ENCODE measurements at regions not wholly inside any gene's neighbourhood (a gene's known extent, or its start where the extent isn't known, plus 50 kb on each side); places are given as distances from the start of the nearest gene placed in this dataset.

GRCh38 chr3:105103139-105103538 lies 263.6 kb upstream of the ALCAM start:
- H3K27ac ChIP-seq: no peak overlapping the region
- H3K27me3 ChIP-seq: no peaks in the 10 kb centered on the region
- intact Hi-C loops (cut with DNase I): no loop called here
- no peak overlapping the region for H3K4me3 ChIP-seq
- WGBS, 2 donors: 84 to 89% methylated on average over 2 of the region's 2 CpGs
- DNase-seq: no peak
- peaks cover 0 to 6% (median 0%) of the 10 kb centered on the region in 3 donors for H3K9me3 ChIP-seq
- no peaks in the 10 kb centered on the region for H3K36me3 ChIP-seq
- TF ChIP-seq POLR2A (IDR thresholded peaks at IDR 0.05): no peak
- TF ChIP-seq CTCF (IDR thresholded peaks at IDR 0.05): no peak
- H3K4me1 ChIP-seq: no peaks in the 10 kb centered on the region

GRCh38 chr3:105108823-105109222 lies 257.9 kb upstream of the ALCAM start:
- no peaks in the 10 kb centered on the region for H3K36me3 ChIP-seq
- intact Hi-C loops (cut with DNase I): no loop called here
- 0 to 22% methylated on average over 1 of the region's 1 CpG for WGBS, 2 donors
- H3K27ac ChIP-seq: no peak overlapping the region
- TF ChIP-seq POLR2A (IDR thresholded peaks at IDR 0.05) (no peak), CTCF (IDR thresholded peaks at IDR 0.05) (no peak)
- H3K27me3 ChIP-seq: no peaks in the 10 kb centered on the region
- peaks cover 0 to 8% (median 0%) of the 10 kb centered on the region in 3 donors for H3K9me3 ChIP-seq
- H3K4me1 ChIP-seq: no peaks in the 10 kb centered on the region
- DNase-seq: no peak
- H3K4me3 ChIP-seq: no peak overlapping the region

- H3K27ac ChIP-seq: no peak overlapping the region
- TF ChIP-seq CTCF (IDR thresholded peaks at IDR 0.05) (no peak), POLR2A (IDR thresholded peaks at IDR 0.05) (no peak)
- DNase-seq: no peak
- H3K9me3 ChIP-seq: no peaks in the 10 kb centered on the region
- H3K27me3 ChIP-seq: no peaks in the 10 kb centered on the region
- 60 to 69% methylated on average over 3 of the region's 3 CpGs for WGBS, 2 donors
- H3K4me1 ChIP-seq: no peaks in the 10 kb centered on the region
- intact Hi-C loops (cut with DNase I): no loop called here
- no peaks in the 10 kb centered on the region for H3K36me3 ChIP-seq
- H3K4me3 ChIP-seq: no peak overlapping the region
These were observed 247.8 kb upstream of the ALCAM start for GRCh38 chr3:105118905-105119304.

- TF ChIP-seq POLR2A (IDR thresholded peaks at IDR 0.05): no peak
- TF ChIP-seq CTCF (IDR thresholded peaks at IDR 0.05): no peak
- WGBS, 2 donors: 77 to 80% methylated on average over 4 of the region's 4 CpGs
- H3K36me3 ChIP-seq: no peaks in the 10 kb centered on the region
- H3K9me3 ChIP-seq: no peaks in the 10 kb centered on the region
- H3K27me3 ChIP-seq: no peaks in the 10 kb centered on the region
- no peak overlapping the region for H3K27ac ChIP-seq
- no peak for DNase-seq
- H3K4me1 ChIP-seq: no peaks in the 10 kb centered on the region
- intact Hi-C loops (cut with DNase I): no loop called here
- H3K4me3 ChIP-seq: no peak overlapping the region
These were observed 246.8 kb upstream of the ALCAM start for GRCh38 chr3:105119801-105120340.

- WGBS, 2 donors: 75 to 87% methylated on average over 3 of the region's 3 CpGs
- DNase-seq: no peak
- no peaks in the 10 kb centered on the region for H3K4me1 ChIP-seq
- no peaks in the 10 kb centered on the region for H3K36me3 ChIP-seq
- intact Hi-C loops (cut with DNase I): no loop called here
- no peaks in the 10 kb centered on the region for H3K9me3 ChIP-seq
- H3K4me3 ChIP-seq: no peak overlapping the region
- H3K27me3 ChIP-seq: no peaks in the 10 kb centered on the region
- no peak overlapping the region for H3K27ac ChIP-seq
- no peak for TF ChIP-seq POLR2A (IDR thresholded peaks at IDR 0.05)
- no peak for TF ChIP-seq CTCF (IDR thresholded peaks at IDR 0.05)
These were observed 235.8 kb upstream of the ALCAM start for GRCh38 chr3:105130911-105131310.
